ENCODE measurements at regions not wholly inside any gene's neighbourhood (a gene's known extent, or its start where the extent isn't known, plus 50 kb on each side); places are given as distances from the start of the nearest gene placed in this dataset.

GRCh38 chr6:101268541-101268940 is 125.0 kb upstream of the GRIK2 start:
- TF ChIP-seq POLR2AphosphoS5 (IDR thresholded peaks at IDR 0.05; ENCODE audit: low read depth, low read length) (no peak), TAF1 (IDR thresholded peaks at IDR 0.05; ENCODE audit: low read depth, low read length) (no peak), POLR2A (IDR thresholded peaks at IDR 0.05; ENCODE audit: low read depth, low read length) (no peak), SPI1 (IDR thresholded peaks at IDR 0.05; ENCODE audit: low read depth, low read length) (no peak), PAX5 (IDR thresholded peaks at IDR 0.05; ENCODE audit: insufficient read depth, low read length, severe bottlenecking) (no peak)
